ENCODE measurements at regions not wholly inside any gene's neighbourhood (a gene's known extent, or its start where the extent isn't known, plus 50 kb on each side); places are given as distances from the start of the nearest gene placed in this dataset.

GRCh38 chr2:121043061-121043826 is 241.8 kb downstream of the TFCP2L1 start:
- no peak for DNase-seq (ENCODE audit: low read depth in 2 of 2)

- DNase-seq (ENCODE audit: low read depth in 2 of 2) = no peak
Measured at GRCh38 chr2:121043827-121044222, 241.2 kb downstream of the TFCP2L1 start.

GRCh38 chr2:121044412-121044811 is 240.6 kb downstream of the TFCP2L1 start:
- DNase-seq (ENCODE audit: low read depth in 2 of 2) = no peak

- no peak for DNase-seq (ENCODE audit: low read depth in 2 of 2)
Measured at GRCh38 chr2:121045245-121045644, 239.8 kb downstream of the TFCP2L1 start.

- DNase-seq (ENCODE audit: low read depth in 2 of 2) = no peak
Measured at GRCh38 chr2:121046335-121046734, 238.7 kb downstream of the TFCP2L1 start.

- DNase-seq (ENCODE audit: low read depth in 2 of 2) = no peak
Measured at GRCh38 chr2:121047383-121047782, 237.6 kb downstream of the TFCP2L1 start.

GRCh38 chr2:121049131-121049530 is 235.9 kb downstream of the TFCP2L1 start:
- DNase-seq (ENCODE audit: low read depth in 2 of 2) = no peak

GRCh38 chr2:121049950-121050585 is 234.9 kb downstream of the TFCP2L1 start:
- no peak for DNase-seq (ENCODE audit: low read depth in 2 of 2)

- no peak for DNase-seq (ENCODE audit: low read depth in 2 of 2)
Measured at GRCh38 chr2:121051311-121051710, 233.7 kb downstream of the TFCP2L1 start.

GRCh38 chr2:121052023-121052422 is 233.0 kb downstream of the TFCP2L1 start:
- DNase-seq (ENCODE audit: low read depth in 2 of 2) = no peak

- no peak for DNase-seq (ENCODE audit: low read depth in 2 of 2)
Measured at GRCh38 chr2:121052521-121052920, 232.5 kb downstream of the TFCP2L1 start.

- DNase-seq (ENCODE audit: low read depth in 2 of 2) = no peak
Measured at GRCh38 chr2:121055088-121055487, 229.9 kb downstream of the TFCP2L1 start.

- DNase-seq (ENCODE audit: low read depth in 2 of 2) = no peak
Measured at GRCh38 chr2:121055501-121055900, 229.5 kb downstream of the TFCP2L1 start.

GRCh38 chr2:121058852-121059558 is 226.0 kb downstream of the TFCP2L1 start:
- DNase-seq (ENCODE audit: low read depth in 2 of 2) = no peak

- DNase-seq (ENCODE audit: low read depth in 2 of 2) = no peak
Measured at GRCh38 chr2:121059651-121060649, 225.1 kb downstream of the TFCP2L1 start.

- no peak for DNase-seq (ENCODE audit: low read depth in 2 of 2)
Measured at GRCh38 chr2:121061633-121062032, 223.4 kb downstream of the TFCP2L1 start.

- DNase-seq (ENCODE audit: low read depth in 2 of 2) = no peak
Measured at GRCh38 chr2:121063471-121063870, 221.5 kb downstream of the TFCP2L1 start.

GRCh38 chr2:121064186-121064585 is 220.8 kb downstream of the TFCP2L1 start:
- no peak for DNase-seq (ENCODE audit: low read depth in 2 of 2)

- DNase-seq (ENCODE audit: low read depth in 2 of 2) = no peak
Measured at GRCh38 chr2:121065239-121065638, 219.8 kb downstream of the TFCP2L1 start.

- no peak for DNase-seq (ENCODE audit: low read depth in 2 of 2)
Measured at GRCh38 chr2:121066526-121066925, 218.5 kb downstream of the TFCP2L1 start.

GRCh38 chr2:121068851-121069250 is 216.2 kb downstream of the TFCP2L1 start:
- no peak for DNase-seq (ENCODE audit: low read depth in 2 of 2)

Data from dermis microvascular lymphatic vessel endothelial cell (primary cell).